ENCODE measurements at regions not wholly inside any gene's neighbourhood (a gene's known extent, or its start where the extent isn't known, plus 50 kb on each side); places are given as distances from the start of the nearest gene placed in this dataset.

DNA sequence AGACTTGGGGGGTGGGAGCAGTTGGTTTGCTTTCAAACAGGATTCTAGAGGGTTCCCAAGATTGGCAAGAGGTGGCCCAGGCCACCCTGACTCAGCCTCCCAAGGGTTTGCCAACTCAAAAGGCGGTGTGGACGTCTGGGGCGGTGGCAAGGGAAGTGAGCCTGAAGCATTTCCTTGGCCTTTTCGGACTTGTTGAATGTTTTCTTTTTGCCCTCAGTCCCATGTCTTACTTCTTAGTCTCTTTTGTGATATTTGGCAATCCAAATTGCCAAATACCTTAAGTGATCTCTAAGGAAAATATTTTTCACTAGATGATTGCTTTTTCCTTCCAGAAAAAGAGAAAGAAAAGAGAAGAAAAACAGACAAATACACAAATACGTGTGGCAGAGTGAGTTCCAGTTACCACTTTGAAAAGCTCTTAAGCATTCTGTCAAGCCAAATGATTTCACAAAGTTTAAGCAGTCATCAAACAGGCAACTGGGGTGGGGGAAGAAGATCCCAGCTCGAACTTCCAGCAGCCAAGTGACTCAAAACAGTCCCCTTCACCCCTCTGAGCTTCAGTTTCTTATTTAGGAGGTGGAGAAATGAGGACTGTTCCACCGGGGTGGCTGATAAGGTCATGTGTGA is 374.6 kb upstream of the USP24 start:
- no peak for TF ChIP-seq CREB1 (IDR thresholded peaks at IDR 0.05; ENCODE audit: low read depth)
- TF ChIP-seq TAF1 (IDR thresholded peaks at IDR 0.05; ENCODE audit: low read depth), result no peak
- TF ChIP-seq MAX (IDR thresholded peaks at IDR 0.05), result no peak
- no peak for TF ChIP-seq EGR1 (IDR thresholded peaks at IDR 0.05)
- TF ChIP-seq FOXM1 (IDR thresholded peaks at IDR 0.05; ENCODE audit: borderline replicate concordance, low read depth), result no peak

DNA sequence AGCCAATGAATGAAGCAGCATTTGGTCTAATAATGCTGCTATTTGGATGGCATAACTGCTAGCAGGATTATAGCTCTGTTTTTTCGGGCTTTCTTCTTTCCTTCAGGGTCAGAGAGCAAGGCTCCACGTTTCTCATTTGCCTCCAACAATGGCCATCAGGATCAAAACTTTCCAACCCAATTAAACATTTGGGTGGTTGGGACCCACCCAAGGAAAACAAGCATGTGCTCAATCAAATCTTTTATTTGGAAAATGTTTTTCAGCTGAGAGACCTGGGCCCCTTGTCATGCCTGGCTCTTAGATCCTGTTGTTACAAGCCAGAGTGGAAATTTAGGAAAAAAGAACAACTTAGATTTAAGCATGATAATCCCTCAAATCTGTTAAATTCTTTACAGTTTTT is 373.1 kb upstream of the USP24 start:
- no peak for TF ChIP-seq EGR1 (IDR thresholded peaks at IDR 0.05)
- TF ChIP-seq TAF1 (IDR thresholded peaks at IDR 0.05; ENCODE audit: low read depth), result no peak
- TF ChIP-seq CREB1 (IDR thresholded peaks at IDR 0.05; ENCODE audit: low read depth), result no peak
- no peak for TF ChIP-seq REST (IDR thresholded peaks at IDR 0.05; ENCODE audit: low read depth)
- no peak for TF ChIP-seq RAD21 (IDR thresholded peaks at IDR 0.05; ENCODE audit: low read depth)
- TF ChIP-seq TCF12 (IDR thresholded peaks at IDR 0.05; ENCODE audit: low read depth), result no peak
- TF ChIP-seq, protein P1, sequence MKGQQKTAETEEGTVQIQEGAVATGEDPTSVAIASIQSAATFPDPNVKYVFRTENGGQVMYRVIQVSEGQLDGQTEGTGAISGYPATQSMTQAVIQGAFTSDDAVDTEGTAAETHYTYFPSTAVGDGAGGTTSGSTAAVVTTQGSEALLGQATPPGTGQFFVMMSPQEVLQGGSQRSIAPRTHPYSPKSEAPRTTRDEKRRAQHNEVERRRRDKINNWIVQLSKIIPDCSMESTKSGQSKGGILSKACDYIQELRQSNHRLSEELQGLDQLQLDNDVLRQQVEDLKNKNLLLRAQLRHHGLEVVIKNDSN (IDR thresholded peaks at IDR 0.05), result no peak

GRCh38 chr1:55586771-55587170 is 371.6 kb upstream of the USP24 start:
- TF ChIP-seq MAX (IDR thresholded peaks at IDR 0.05) (no peak), YY1 (IDR thresholded peaks at IDR 0.05; ENCODE audit: low read depth) (no peak), FOXM1 (IDR thresholded peaks at IDR 0.05; ENCODE audit: borderline replicate concordance, low read depth) (no peak), CREB1 (IDR thresholded peaks at IDR 0.05; ENCODE audit: low read depth) (no peak), RAD21 (IDR thresholded peaks at IDR 0.05; ENCODE audit: low read depth) (no peak), TEAD4 (IDR thresholded peaks at IDR 0.05) (no peak), ZBTB7A (IDR thresholded peaks at IDR 0.05; ENCODE audit: low read depth) (no peak), EGR1 (IDR thresholded peaks at IDR 0.05) (no peak), TCF12 (IDR thresholded peaks at IDR 0.05; ENCODE audit: low read depth) (no peak)

GRCh38 chr1:55585402-55585792 is 370.2 kb upstream of the USP24 start:
- TF ChIP-seq EP300 (IDR thresholded peaks at IDR 0.05; ENCODE audit: borderline replicate concordance) (no peak), CREB1 (IDR thresholded peaks at IDR 0.05; ENCODE audit: low read depth) (no peak), MAX (IDR thresholded peaks at IDR 0.05) (no peak), CEBPB (IDR thresholded peaks at IDR 0.05) (no peak)

DNA sequence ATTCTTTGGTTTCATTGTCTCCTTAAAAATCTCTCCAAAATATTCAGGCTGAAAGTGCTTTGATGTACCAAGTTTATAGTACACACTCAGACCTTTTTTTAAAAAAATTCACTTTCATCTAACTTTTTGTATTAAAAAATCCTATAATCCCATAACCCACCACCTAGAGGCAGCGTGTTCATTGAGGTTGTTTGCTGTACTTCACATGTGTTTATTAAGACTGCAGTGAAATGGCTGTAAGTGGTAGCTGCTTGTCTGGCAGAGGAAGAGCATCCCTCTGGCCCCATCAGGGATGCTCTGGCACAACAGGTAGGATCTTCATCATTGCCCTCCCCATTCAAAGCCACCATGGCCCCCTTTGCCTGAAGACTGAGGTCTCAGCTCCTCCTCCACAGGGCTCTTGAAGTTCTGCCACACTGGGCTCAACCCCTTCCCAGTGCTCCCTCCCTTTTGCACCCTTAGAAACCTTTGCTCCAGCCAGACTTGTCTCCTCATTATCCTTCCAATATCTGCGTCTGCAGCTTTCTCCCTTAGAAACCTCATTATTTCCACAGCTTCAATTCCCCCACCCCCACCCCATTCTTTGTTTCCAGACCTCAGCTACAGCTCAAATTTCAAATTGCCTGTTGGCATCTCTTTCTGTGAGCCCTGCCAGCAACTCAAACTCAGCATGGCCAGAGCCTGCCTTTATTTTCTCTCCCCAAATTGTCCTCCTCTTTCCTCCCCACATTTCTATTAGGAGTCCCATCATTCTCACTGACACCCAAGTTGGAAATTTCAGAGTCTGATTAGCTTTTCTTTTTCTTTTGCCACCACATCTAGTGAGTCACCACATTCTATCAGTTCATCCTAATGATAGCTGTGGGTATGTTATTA is 369.6 kb upstream of the USP24 start:
- TF ChIP-seq TAF1 (IDR thresholded peaks at IDR 0.05; ENCODE audit: low read depth) (no peak), CREB1 (IDR thresholded peaks at IDR 0.05; ENCODE audit: low read depth) (no peak), RAD21 (IDR thresholded peaks at IDR 0.05; ENCODE audit: low read depth) (peak; percentile 12; the same call in 1 of the 2 replicates), FOXM1 (IDR thresholded peaks at IDR 0.05; ENCODE audit: borderline replicate concordance, low read depth) (no peak), CEBPB (IDR thresholded peaks at IDR 0.05) (no peak), EP300 (IDR thresholded peaks at IDR 0.05; ENCODE audit: borderline replicate concordance) (no peak), TCF12 (IDR thresholded peaks at IDR 0.05; ENCODE audit: low read depth) (no peak), EGR1 (IDR thresholded peaks at IDR 0.05) (no peak), NFIC (IDR thresholded peaks at IDR 0.05) (peak; percentile 44)

GRCh38 chr1:55582084-55582483 is 366.9 kb upstream of the USP24 start:
- TF ChIP-seq FOXM1 (IDR thresholded peaks at IDR 0.05; ENCODE audit: borderline replicate concordance, low read depth) (no peak), YY1 (IDR thresholded peaks at IDR 0.05; ENCODE audit: low read depth) (no peak), CREB1 (IDR thresholded peaks at IDR 0.05; ENCODE audit: low read depth) (no peak), MAX (IDR thresholded peaks at IDR 0.05) (no peak), TEAD4 (IDR thresholded peaks at IDR 0.05) (no peak), NFIC (IDR thresholded peaks at IDR 0.05) (no peak), TCF12 (IDR thresholded peaks at IDR 0.05; ENCODE audit: low read depth) (no peak), ZBTB7A (IDR thresholded peaks at IDR 0.05; ENCODE audit: low read depth) (no peak), TAF1 (IDR thresholded peaks at IDR 0.05; ENCODE audit: low read depth) (no peak), RAD21 (IDR thresholded peaks at IDR 0.05; ENCODE audit: low read depth) (no peak), REST (IDR thresholded peaks at IDR 0.05; ENCODE audit: low read depth) (no peak), EP300 (IDR thresholded peaks at IDR 0.05; ENCODE audit: borderline replicate concordance) (no peak)
- TF ChIP-seq, protein P1 (IDR thresholded peaks at IDR 0.05), result no peak
